ENCODE measurements at regions not wholly inside any gene's neighbourhood (a gene's known extent, or its start where the extent isn't known, plus 50 kb on each side); places are given as distances from the start of the nearest gene placed in this dataset.
A peak's percentile ranks its signal among the peaks of the same experiment; 100 is the strongest.
"Not testable (repeated sequence)": the region's sequence is repeated elsewhere in the genome, so short reads cannot be mapped to it uniquely, and the experiment has no call there.

DNA sequence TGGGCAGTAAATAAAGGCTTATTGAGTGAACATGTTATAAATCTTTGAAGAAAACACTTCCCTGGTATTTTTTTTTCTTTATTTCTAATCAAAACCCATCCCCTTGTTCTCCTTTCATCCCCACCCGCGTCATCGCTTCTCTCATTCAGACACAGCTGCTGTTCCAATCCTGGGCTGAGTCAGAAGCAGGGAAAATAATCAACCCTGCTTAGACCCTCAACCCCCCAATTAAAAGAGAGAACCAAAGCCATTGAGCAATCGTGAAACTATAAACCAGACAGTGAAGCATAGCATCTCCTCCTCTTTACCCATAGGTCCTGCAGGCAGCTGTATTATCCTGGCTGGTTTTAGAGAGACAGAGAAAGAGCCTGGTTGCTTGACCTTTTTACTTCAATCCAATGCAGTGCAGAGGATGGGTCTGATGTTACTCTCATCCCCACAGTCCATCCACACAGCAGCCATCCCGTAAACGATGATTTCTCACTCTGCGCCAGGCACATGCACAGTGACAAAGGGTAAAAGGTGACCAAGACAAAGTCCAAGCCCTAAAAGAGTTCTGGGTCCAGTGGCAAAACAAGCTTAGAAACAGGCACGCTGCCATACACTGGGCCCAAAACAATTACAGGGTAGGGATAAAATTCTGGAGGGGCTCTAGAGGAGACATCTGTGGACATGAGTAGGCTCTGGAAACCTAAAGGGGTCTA lies 238.3 kb downstream of the GALC start:
- no peak overlapping the region for H3K4me3 ChIP-seq (ENCODE audit: low read depth, low read length)
- no peaks in the 10 kb centered on the region for H3K27me3 ChIP-seq (replicated peaks)
- in situ Hi-C loops (cut with HindIII; ENCODE audit: low pct_ligation_motif_present, low sequenced_read_pairs) = no loop called here
- no peaks in the 10 kb centered on the region for H3K36me3 ChIP-seq (replicated peaks)
- H3K27ac ChIP-seq = no peak overlapping the region
- DNase-seq = no peak
- TF ChIP-seq, protein P1, sequence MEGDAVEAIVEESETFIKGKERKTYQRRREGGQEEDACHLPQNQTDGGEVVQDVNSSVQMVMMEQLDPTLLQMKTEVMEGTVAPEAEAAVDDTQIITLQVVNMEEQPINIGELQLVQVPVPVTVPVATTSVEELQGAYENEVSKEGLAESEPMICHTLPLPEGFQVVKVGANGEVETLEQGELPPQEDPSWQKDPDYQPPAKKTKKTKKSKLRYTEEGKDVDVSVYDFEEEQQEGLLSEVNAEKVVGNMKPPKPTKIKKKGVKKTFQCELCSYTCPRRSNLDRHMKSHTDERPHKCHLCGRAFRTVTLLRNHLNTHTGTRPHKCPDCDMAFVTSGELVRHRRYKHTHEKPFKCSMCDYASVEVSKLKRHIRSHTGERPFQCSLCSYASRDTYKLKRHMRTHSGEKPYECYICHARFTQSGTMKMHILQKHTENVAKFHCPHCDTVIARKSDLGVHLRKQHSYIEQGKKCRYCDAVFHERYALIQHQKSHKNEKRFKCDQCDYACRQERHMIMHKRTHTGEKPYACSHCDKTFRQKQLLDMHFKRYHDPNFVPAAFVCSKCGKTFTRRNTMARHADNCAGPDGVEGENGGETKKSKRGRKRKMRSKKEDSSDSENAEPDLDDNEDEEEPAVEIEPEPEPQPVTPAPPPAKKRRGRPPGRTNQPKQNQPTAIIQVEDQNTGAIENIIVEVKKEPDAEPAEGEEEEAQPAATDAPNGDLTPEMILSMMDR (IDR thresholded peaks at IDR 0.05; ENCODE audit: low read depth, low read length, missing control alignments) = no peak

DNA sequence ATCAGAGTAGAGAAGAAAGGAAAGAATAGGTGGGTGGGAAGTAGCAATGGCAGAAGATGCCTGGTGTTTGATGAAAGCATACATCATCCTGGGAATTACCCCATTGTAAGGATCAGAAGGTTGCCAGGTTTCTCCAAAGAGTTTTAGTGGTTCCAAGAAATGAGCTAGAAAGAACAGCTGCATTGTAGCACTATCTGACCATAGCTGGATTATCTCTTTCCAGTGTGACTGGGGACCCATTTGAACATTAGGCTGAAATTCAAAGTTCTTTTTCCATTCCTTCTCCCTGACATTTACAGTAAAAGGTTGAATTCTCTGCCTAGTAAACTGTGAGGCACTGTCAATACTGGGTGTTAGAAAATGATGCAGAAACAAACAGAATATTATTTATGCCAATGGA lies 244.4 kb downstream of the GALC start:
- Histone ChIP-seq H3K27me3 (replicated peaks) (no peaks in the 10 kb centered on the region), H3K4me3 (ENCODE audit: low read depth, low read length) (no peak overlapping the region), H3K27ac (no peak overlapping the region), H3K36me3 (replicated peaks) (no peaks in the 10 kb centered on the region)
- DNase-seq = no peak
- in situ Hi-C loops (cut with HindIII; ENCODE audit: low pct_ligation_motif_present, low sequenced_read_pairs) = no loop called here
- TF ChIP-seq, protein P1 (IDR thresholded peaks at IDR 0.05; ENCODE audit: low read depth, low read length, missing control alignments) = no peak

DNA sequence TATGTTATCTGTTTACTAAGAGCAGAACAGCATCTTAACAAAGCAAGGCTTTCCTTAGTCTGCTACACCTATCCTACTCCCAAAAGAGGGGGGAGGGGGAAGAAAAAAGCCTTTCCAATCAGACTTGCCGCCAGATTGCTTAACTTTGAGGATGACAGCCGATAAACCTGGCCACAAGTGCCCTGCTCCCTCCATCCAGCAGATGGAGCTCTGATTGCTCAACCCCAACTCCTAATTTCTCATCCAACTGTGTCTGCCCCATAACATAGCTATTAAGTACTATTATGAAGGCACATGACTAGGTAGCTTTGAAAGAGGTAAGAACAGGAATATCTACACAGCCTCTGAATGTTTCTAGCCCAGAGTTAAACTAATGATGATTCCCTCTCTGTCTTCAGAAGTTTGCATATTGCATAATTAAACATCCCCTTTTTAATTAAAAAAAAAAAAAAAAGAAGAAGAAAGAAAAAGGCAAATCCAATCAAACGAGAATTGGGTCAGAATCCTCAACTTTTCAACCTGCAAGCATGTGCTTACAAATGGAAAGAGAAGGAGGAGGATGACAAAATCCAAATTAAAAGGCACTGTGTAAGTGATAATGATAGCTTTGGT lies 247.4 kb downstream of the GALC start:
- in situ Hi-C loops (cut with HindIII; ENCODE audit: low pct_ligation_motif_present, low sequenced_read_pairs) = no loop called here
- H3K27ac ChIP-seq = no peak overlapping the region
- peak; percentile 0 for DNase-seq
- no peak overlapping the region for H3K4me3 ChIP-seq (ENCODE audit: low read depth, low read length)
- TF ChIP-seq, protein P1 (IDR thresholded peaks at IDR 0.05; ENCODE audit: low read depth, low read length, missing control alignments) = peak; percentile 56
- H3K27me3 ChIP-seq (replicated peaks) = no peaks in the 10 kb centered on the region
- no peaks in the 10 kb centered on the region for H3K36me3 ChIP-seq (replicated peaks)

DNA sequence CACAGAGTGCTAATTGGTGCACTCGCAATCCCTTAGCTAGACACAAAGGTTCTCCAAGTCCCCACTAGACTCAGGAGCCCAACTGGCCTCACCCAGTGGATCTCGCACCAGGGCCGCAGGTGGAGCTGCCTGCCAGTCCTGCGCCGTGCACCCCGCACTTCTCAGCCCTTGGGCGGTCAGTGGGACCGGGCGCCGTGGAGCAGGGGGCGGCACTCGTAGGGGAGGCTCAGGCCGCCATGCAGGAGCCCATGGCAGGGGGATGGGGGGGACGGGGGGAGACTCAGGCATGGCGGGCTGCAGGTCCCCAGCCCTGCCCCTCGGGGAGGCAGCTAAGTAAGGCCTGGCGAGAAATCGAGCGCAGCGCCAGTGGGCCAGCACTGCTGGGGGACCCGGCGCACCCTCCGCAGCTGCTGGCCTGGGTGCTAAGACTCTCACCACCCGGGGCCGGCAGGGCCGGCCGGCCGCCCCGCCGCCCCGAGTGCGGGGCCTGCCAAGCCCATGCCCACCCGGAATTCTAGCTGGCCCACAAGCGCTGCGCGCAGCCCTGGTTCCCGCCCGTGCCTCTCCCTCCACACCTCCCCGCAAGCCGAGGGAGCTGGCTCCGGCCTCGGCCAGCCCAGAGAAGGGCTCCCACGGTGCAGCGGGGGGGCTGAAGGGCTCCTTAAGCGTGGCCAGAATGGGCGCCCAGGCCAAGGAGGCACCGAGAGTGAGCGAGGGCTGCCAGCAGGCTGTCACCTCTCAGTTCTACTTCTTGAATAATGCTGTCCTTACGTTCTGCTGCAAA lies 258.2 kb downstream of the GALC start:
- in situ Hi-C loops (cut with HindIII; ENCODE audit: low pct_ligation_motif_present, low sequenced_read_pairs) = not testable (repeated sequence)

DNA sequence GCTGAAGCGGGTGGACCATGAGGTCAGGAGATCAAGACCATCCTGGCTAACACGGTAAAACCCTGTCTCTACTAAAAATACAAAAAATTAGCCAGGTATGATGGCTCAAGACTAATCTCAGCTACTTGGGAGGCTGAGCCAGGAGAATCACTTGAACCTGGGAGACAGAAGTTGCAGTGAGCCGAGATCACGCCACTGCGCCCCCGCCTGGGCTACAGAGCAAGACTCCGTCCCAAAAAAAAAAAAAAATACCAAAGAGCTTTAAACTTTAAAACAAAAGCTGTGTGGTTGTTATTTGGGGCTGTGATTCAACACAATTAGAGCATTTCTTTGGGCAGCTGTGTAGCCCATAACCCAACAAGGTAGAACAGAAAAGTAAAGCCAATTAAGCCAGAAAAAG lies 259.9 kb downstream of the GALC start:
- H3K36me3 ChIP-seq (replicated peaks); in situ Hi-C loops (cut with HindIII; ENCODE audit: low pct_ligation_motif_present, low sequenced_read_pairs); H3K27me3 ChIP-seq (replicated peaks); H3K27ac ChIP-seq; H3K4me3 ChIP-seq (ENCODE audit: low read depth, low read length); DNase-seq: not testable (repeated sequence)

More for the DNA sequence above, 258.2 kb downstream of the GALC start:
- H3K4me3 ChIP-seq (ENCODE audit: low read depth, low read length); H3K36me3 ChIP-seq (replicated peaks); DNase-seq; H3K27ac ChIP-seq; H3K27me3 ChIP-seq (replicated peaks): not testable (repeated sequence)

DNA sequence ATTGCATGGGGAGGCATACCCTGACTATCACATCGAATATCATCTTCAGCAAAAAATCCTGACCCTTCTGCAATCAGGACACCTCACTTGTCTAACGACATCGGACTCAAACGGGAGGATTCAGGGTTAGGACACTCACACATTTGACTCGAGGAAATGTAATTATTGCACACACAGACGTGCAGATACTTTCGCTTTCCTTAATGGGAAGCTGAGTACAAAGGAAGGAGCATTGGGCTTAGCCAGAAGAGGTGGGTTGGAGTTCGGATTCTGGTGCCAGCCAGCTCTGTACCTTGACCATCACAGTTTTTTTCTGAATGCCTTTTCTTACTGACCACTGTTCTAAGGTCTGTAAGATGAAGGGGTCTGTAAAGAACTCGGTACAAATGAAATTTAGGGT lies 260.4 kb downstream of the GALC start:
- in situ Hi-C loops (cut with HindIII; ENCODE audit: low pct_ligation_motif_present, low sequenced_read_pairs) = no loop called here
- no peaks in the 10 kb centered on the region for H3K27me3 ChIP-seq (replicated peaks)

More for the DNA sequence above, 260.4 kb downstream of the GALC start:
- TF ChIP-seq, protein P1 (IDR thresholded peaks at IDR 0.05; ENCODE audit: low read depth, low read length, missing control alignments) = no peak
- no peak overlapping the region for H3K27ac ChIP-seq
- DNase-seq = no peak
- H3K36me3 ChIP-seq (replicated peaks) = no peaks in the 10 kb centered on the region
- H3K4me3 ChIP-seq (ENCODE audit: low read depth, low read length) = no peak overlapping the region
